PC-9 (cell line): ENCODE measurements at regions not wholly inside any gene's neighbourhood (a gene's known extent, or its start where the extent isn't known, plus 50 kb on each side); places are given as distances from the start of the nearest gene placed in this dataset.

Source experiments
- BruUV-seq: library from RNA; stranded (reverse); fragments of 400-500 nt; replicated peaks from 2 replicates; lab custom pipeline; 2021; lab: Mats Ljungman, UMichigan
- CTCF ChIA-PET: fragments of 300-600 bp; sonication (Branson Sonifier 250); formaldehyde crosslinking; loops from one replicate; lab custom pipeline; 2022; ENCODE audit warnings: antibody characterized with exemption; lab: Charles Lee
- POLR2A ChIA-PET: fragments of 300-600 bp; sonication (Branson Sonifier 250); formaldehyde crosslinking; loops from one replicate; lab custom pipeline; 2022; ENCODE audit warnings: antibody characterized with exemption; ENCODE audit not compliant: unreplicated experiment; lab: Charles Lee
- DNase-seq, 2 experiments: peaks; one replicate each; pipeline versions ENCODE4 v3.0.0 to v3.0.0-alpha.2; 2015 to 2022; ENCODE audit warnings: mixed read lengths in 1 of 2
- H2AFZ ChIP-seq: fragments of 200-600 bp; sonication (generic); 2 replicates; pipeline ENCODE4 v1.8.1; 2017; ENCODE audit warnings: antibody characterized with exemption
- H3F3A ChIP-seq: fragments of 200-600 bp; sonication (generic); 2 replicates; pipeline ENCODE4 v1.8.1; 2017; ENCODE audit warnings: antibody characterized with exemption, mild to moderate bottlenecking, low read depth; ENCODE audit not compliant: insufficient read depth
- H3K27ac ChIP-seq: fragments of 200-600 bp; sonication (generic); 2 replicates; pipeline ENCODE4 v1.6.1; 2016; ENCODE audit warnings: mixed run types
- H3K27me3 ChIP-seq: fragments of 200-600 bp; sonication (generic); 2 replicates; pipeline ENCODE4 v1.6.1; 2016; ENCODE audit warnings: low read depth, mixed run types; ENCODE audit not compliant: insufficient read depth
- H3K36me3 ChIP-seq: fragments of 200-600 bp; sonication (generic); 2 replicates; pipeline ENCODE4 v1.6.1; 2016; ENCODE audit warnings: low read depth, mixed run types
- H3K4me1 ChIP-seq: fragments of 200-600 bp; sonication (generic); replicated peaks from 2 replicates; pipeline ENCODE4 v1.6.1; 2016; ENCODE audit warnings: mixed run types; ENCODE audit not compliant: insufficient read depth
- H3K4me2 ChIP-seq: fragments of 200-600 bp; sonication (generic); 2 replicates; pipeline ENCODE4 v1.6.1; 2017; ENCODE audit warnings: mixed run types
- H3K4me3 ChIP-seq: fragments of 200-600 bp; sonication (generic); 2 replicates; pipeline ENCODE4 v1.6.1; 2016; ENCODE audit warnings: mixed run types
- H3K79me2 ChIP-seq: fragments of 200-600 bp; sonication (generic); 2 replicates; pipeline ENCODE4 v1.6.1; 2017; ENCODE audit warnings: low read depth, mixed run types
- H3K9me2 ChIP-seq: fragments of 200-600 bp; sonication (generic); 2 replicates; pipeline ENCODE4 v1.8.1; 2017; ENCODE audit warnings: mild to moderate bottlenecking; ENCODE audit not compliant: insufficient read depth
- H3K9me3 ChIP-seq: fragments of 200-600 bp; sonication (generic); 2 replicates; pipeline ENCODE4 v1.8.1; 2016; ENCODE audit warnings: low read depth; ENCODE audit not compliant: insufficient read depth
- H4K20me1 ChIP-seq: fragments of 200-600 bp; sonication (generic); 2 replicates; pipeline ENCODE4 v1.8.1; 2017; ENCODE audit not compliant: insufficient read depth
- EZH2 ChIP-seq: fragments of 200-600 bp; sonication (generic); IDR thresholded peaks from 2 replicates; pipeline ENCODE4 v1.8.0; 2017; ENCODE audit warnings: antibody characterized with exemption, low read depth
- intact Hi-C: fragments of 100-400 bp; cut with micrococcal nuclease; formaldehyde crosslinking; loops from one replicate; pipeline ENCODE4 v1.10.0; 2022; ENCODE audit not compliant: unreplicated experiment
- TF ChIP-seq, protein P1 (sequence below): fragments of 200-600 bp; sonication (generic); conservative IDR thresholded peaks from 2 replicates; pipeline ENCODE4 v1.6.1; 2017; ENCODE audit warnings: mixed run types, antibody characterized with exemption, mild to moderate bottlenecking, moderate library complexity

DNA sequence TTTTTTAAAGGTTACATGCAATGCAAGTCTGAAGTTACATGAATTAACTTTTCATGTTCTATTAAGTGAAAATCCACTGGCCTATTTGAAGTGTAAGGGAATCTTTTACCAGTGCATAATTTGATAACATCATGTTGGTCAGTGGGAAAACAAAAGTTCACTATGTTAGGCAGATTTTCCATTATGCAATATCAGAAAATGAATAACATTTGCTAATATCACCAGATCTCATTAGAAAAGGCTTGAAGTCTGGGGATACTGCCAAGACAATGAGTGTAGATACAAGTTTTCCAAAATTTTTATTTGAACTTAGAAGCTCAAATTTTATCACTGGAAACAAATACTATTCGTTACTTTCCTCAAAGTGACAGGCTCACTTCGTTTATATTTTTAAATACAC lies 296.4 kb upstream of the CDH4 start:
- Histone ChIP-seq H3F3A (no peaks in the 10 kb centered on the region), H3K79me2 (no peaks in the 10 kb centered on the region), H3K27ac (no peak overlapping the region), H2AFZ (no peak overlapping the region), H3K9me3 (no peaks in the 10 kb centered on the region; the same call in 1 of the 2 replicates), H3K4me2 (no peak overlapping the region), H3K27me3 (peaks cover 38% of the 10 kb centered on the region), H4K20me1 (0 out of 2 replicates have a peak, but pooled peaks cover 9% of the 10 kb centered on the region), H3K36me3 (no peaks in the 10 kb centered on the region), H3K4me3 (no peak overlapping the region), H3K4me1 (no peaks in the 10 kb centered on the region), H3K9me2 (no peaks in the 10 kb centered on the region)
- intact Hi-C loops: no loop called here
- no TSS peak for BruUV-seq
- no peak for DNase-seq
- ChIA-PET POLR2A (no interaction called here), CTCF (no interaction called here)
- TF ChIP-seq, protein P1, sequence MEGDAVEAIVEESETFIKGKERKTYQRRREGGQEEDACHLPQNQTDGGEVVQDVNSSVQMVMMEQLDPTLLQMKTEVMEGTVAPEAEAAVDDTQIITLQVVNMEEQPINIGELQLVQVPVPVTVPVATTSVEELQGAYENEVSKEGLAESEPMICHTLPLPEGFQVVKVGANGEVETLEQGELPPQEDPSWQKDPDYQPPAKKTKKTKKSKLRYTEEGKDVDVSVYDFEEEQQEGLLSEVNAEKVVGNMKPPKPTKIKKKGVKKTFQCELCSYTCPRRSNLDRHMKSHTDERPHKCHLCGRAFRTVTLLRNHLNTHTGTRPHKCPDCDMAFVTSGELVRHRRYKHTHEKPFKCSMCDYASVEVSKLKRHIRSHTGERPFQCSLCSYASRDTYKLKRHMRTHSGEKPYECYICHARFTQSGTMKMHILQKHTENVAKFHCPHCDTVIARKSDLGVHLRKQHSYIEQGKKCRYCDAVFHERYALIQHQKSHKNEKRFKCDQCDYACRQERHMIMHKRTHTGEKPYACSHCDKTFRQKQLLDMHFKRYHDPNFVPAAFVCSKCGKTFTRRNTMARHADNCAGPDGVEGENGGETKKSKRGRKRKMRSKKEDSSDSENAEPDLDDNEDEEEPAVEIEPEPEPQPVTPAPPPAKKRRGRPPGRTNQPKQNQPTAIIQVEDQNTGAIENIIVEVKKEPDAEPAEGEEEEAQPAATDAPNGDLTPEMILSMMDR: no peak
- TF ChIP-seq EZH2: no peak

DNA sequence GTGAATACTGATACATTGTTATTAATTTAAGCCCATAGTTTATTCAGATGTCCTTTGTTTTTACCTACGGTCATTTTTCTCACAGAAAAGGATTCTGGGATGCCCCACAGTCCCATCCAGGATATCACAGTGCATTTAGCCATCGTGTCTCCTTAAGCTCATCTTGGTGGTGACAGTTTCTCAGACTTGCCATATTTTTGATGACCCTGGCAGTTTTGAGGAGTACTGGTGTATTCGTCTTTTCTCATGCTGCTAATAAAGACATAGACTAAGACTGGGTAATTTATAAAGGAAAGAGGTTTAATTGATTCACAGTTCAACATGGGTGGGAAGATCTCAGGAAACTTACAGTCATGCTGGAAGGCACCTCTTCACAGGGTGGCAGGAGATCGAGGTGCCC lies 295.9 kb upstream of the CDH4 start:
- Histone ChIP-seq H3K79me2 (no peaks in the 10 kb centered on the region), H3K27ac (no peak overlapping the region), H3K9me2 (no peaks in the 10 kb centered on the region), H3K27me3 (peaks cover 33% of the 10 kb centered on the region), H2AFZ (no peak overlapping the region), H3K36me3 (no peaks in the 10 kb centered on the region), H3K4me1 (no peaks in the 10 kb centered on the region), H3K4me3 (no peak overlapping the region), H3F3A (no peaks in the 10 kb centered on the region), H3K9me3 (no peaks in the 10 kb centered on the region; the same call in 1 of the 2 replicates), H4K20me1 (0 out of 2 replicates have a peak, but pooled peaks cover 6% of the 10 kb centered on the region), H3K4me2 (no peak overlapping the region)
- no peak for DNase-seq
- BruUV-seq: no TSS peak
- ChIA-PET CTCF (no interaction called here), POLR2A (no interaction called here)
- TF ChIP-seq, protein P1: no peak
- TF ChIP-seq EZH2: no peak
- intact Hi-C loops: no loop called here

DNA sequence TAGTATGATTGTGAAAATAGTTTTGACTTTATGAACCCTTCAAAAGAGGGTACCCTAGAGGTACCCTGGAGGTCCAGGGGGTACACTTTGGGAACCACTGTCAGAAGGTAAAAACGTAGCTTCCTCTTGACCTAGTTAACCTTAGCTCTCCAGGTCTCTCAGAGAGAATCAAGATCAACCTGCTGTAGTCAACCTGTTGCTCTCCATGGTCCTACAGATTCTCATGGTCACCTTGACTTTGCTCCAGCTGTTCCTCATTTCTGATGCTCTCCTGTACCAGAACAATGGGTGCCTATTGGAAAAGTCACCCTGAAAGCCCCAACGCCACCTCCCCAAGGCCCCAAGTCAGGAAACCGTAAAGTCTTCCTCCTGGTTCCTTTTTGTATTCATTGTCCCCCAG lies 294.4 kb upstream of the CDH4 start:
- CTCF ChIA-PET: no interaction called here
- intact Hi-C loops: no loop called here

More for the DNA sequence above, 294.4 kb upstream of the CDH4 start:
- Histone ChIP-seq H3K27ac (no peak overlapping the region), H3K27me3 (peaks cover 28% of the 10 kb centered on the region), H3K4me3 (no peak overlapping the region), H3K9me3 (no peaks in the 10 kb centered on the region; the same call in 1 of the 2 replicates), H3K4me1 (no peaks in the 10 kb centered on the region), H3K79me2 (no peaks in the 10 kb centered on the region), H3F3A (no peaks in the 10 kb centered on the region), H3K4me2 (no peak overlapping the region), H3K36me3 (no peaks in the 10 kb centered on the region), H2AFZ (no peak overlapping the region), H3K9me2 (no peaks in the 10 kb centered on the region), H4K20me1 (0 out of 2 replicates have a peak, but pooled peaks cover 6% of the 10 kb centered on the region)
- DNase-seq: no peak
- POLR2A ChIA-PET: no interaction called here
- no TSS peak for BruUV-seq
- TF ChIP-seq EZH2: no peak
- TF ChIP-seq, protein P1: no peak
